ENCODE measurements at regions not wholly inside any gene's neighbourhood (a gene's known extent, or its start where the extent isn't known, plus 50 kb on each side); places are given as distances from the start of the nearest gene placed in this dataset.

DNA sequence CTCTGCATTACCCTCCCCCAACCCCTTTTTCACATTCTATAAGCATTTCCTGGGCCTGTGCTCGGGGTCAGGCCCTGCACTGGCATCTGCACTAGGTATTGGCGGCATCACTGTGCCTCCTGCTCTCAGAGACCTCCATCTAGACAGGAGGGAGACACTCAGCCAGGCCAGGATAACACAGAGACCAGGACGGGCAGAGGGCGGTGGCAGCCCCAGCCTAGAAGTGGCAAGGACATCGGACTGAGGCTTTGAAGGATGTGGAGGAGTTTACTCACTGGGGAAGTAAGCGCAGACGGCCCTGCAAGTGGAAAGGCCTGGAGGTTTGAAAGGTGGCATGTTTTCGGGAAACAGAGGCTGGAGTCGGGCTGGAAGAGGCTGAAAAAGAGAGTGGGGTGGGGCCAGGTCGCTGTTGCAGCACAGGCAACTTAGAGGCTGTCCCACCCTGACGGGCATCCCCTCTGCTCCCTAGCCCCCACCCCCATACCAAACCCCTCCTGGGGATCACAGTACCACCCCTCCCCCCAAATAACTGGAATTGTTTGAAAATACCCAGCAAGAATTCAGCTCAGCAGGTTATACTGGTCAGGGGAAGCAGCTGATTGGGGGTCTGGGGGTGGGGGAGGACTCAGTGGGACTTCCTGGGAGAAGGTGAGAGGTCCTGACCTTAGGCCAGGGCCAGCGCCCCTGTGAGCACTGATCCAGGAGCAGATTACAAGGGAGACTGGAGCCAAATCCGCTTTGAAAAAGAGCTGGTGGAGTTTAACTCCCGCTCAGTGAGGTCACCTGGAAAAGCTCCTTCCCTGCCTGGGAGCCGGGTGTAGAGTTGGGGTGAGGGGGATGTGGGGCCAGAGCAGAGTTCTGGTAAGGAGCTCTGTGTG, 121.8 kb upstream of the WNT4 start:
- DNase-seq (ENCODE audit: low read depth, low spot score): peak; percentile 81

DNA sequence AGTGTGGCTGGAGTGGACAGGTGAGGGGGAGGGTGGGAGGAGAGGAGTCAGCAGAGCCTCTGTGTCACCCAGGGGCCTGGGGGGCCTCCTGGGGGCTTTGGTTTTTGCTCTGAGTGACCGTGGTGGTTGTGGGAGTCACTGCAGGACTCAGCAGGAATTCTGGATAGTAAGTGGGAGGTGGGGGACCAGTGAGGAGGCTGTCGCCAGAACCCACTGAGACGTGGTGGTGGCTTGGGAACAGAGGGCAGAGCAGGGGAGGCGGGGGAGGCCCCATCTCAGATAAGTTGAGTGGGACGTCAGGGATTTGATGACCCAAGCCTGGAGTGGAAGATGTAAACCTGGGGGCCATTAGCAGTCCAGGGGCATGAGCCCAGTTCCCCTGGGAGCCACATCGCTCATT, 123.2 kb upstream of the WNT4 start:
- no peak for DNase-seq (ENCODE audit: low read depth, low spot score)

DNA sequence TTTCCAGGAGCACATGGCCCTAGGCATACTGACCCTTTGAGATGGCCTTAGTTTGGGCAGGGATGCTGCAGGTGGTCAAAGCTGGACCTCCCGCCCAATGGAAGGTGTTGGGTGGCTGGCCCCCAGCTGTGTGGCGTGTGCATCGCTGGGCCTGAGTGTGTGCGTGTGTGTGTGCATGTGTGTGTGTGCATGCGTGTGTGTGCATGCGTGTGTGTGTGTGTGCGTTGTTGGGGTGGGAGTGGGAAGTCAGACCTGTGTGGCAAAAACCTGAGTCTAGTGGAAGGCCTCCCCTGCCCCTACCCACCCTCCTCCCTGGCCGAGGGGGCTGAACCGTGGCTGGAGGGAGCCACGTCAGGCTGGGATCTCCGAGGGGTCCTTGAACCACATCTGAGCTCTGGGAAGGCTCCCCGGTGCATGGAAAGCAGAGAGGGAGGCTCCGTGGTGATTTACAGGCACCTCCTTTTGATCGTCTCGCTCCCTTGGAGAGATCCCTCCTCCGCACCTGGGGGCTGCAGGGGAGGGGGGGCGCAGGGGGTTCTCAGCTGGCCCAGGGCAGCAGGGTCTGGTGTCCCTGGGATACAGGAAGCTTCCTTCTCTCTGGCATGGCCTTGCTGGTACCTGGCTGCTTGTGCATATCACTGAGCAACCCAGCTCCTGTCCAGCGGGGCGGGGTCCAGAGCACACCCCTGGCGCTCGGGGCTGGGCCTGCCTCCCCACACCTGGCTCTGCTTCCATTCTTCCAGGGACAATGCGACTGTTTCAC, 124.7 kb upstream of the WNT4 start:
- no peak for DNase-seq (ENCODE audit: low read depth, low spot score)

DNA sequence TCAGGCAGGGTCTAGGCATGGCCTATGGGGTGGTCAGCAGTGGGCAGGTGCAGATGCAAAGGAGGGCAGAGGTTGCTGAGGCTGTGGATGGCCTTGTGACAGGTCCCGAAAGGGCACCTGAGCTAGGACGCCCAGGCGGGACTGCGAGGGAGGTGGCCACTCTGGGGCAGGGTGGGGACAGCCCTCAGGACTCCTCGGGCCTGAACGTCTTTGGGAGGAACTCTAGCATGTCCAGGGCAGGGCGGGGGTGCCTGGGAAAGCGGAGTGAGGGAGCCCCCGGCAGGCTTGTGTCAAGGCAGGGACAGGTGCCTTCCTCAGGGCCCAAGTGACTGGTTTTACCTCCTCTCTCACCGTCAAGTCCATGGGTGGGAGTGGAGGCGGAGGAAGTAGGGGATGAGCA, 125.4 kb upstream of the WNT4 start:
- DNase-seq (ENCODE audit: low read depth, low spot score): no peak

DNA sequence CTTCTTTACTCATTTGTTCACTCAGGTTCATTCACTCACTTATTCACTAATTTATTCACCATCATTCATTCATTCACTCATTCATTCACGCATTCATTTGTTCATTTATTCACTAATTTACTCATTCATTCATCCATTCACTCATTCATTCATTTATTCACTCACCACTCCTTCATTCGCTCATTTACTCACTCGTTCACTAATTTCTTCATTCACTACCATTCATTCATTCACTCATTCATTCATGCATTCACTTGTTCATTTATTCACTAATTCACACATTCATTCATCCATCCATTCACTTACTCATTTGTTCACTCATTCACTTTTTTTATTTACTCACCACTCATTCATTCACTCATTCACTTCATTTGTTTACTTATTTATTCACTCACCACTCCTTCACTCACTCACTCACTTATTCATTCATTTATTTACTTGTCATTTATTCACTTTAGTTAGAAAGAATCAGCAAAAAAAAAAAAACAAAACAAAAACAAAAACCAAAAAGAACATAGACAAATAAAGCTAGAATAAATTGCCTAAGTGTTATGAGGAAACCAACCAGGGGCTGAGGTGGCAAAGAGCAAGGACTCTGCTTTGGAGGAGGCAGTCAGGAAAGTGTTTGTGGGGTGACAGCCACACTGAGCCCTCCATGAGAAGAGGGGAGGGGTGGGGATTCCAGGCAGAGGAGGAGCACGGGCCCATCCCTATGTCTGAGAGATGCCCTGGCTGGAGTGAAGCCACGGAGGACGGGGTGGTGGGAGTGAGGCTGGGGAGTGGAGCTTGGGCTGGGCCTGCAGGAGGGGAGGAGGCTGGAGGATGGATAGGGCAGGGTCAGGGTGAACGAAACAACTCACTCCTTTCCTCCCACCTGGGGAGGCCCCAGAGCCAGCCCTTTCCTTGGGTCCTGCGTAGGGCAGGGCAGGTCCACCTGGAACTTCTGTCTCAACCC, 129.2 kb upstream of the WNT4 start:
- DNase-seq (ENCODE audit: low read depth, low spot score): no peak

DNA sequence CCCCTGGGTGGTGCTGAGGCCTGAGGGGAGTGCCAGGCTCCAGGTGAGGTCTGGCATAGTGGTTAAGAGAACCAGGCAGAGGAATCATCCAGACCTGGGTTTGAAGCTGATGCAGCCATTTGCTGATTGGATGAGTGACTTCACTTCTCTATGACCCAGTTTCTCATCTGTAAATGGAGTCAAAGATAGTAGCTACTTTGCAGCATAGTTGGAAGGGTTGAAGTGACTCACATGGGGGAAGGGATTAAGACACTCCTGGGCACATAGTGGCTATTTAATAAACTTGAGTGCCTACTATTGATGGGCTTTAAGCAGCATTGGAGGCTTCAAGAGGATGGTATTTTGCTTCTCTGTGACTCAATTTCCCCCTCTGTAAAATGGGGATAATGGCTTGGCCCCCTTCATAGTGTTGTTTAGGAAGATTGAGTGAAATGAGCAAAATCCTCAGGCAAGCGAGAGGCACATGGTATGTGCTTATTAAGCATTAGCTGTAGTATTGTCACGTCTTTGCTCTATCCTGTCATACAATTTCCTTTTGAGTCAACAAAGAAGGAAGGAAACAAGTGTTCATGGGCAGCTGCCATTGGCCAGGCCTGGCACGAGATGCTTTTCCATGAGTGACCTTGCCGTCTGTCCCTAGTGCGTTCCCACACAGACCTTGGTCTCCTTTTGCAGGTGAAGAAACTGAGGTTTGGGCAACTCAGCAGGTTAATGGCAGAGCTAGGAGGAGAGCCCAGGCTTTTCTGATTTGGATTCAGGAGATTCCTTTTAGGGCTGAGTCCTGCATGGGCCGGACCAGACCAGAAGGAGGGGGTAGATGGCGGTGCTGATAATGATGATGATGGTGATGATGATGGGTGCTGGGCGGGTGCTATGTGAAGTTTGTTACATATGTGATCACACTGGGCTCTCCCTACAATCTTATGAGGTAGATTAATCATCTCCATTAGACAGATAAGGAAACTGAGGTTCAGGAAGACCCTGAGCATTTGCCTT, 131.1 kb upstream of the WNT4 start:
- no peak for DNase-seq (ENCODE audit: low read depth, low spot score)

DNA sequence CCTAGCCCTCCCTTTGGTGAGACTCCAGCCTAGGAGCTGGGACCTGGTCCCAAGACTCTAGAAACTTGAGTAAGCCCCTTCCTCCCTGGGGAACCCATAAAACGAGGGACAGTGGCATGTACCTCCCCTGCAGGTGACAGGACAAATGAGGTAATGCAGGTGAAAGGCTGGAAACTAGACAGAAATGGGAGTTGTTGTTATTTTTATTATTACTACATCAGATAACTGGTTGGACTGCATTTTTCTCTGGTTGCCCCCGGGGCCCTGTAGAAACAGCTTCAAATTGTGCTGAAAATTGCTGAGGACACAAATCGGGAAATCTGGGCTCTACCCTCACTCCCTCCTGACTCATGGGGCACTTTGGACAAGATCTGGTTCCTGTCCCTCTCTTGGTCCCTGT, 132.3 kb upstream of the WNT4 start:
- peak; percentile 77 for DNase-seq (ENCODE audit: low read depth, low spot score)

DNA sequence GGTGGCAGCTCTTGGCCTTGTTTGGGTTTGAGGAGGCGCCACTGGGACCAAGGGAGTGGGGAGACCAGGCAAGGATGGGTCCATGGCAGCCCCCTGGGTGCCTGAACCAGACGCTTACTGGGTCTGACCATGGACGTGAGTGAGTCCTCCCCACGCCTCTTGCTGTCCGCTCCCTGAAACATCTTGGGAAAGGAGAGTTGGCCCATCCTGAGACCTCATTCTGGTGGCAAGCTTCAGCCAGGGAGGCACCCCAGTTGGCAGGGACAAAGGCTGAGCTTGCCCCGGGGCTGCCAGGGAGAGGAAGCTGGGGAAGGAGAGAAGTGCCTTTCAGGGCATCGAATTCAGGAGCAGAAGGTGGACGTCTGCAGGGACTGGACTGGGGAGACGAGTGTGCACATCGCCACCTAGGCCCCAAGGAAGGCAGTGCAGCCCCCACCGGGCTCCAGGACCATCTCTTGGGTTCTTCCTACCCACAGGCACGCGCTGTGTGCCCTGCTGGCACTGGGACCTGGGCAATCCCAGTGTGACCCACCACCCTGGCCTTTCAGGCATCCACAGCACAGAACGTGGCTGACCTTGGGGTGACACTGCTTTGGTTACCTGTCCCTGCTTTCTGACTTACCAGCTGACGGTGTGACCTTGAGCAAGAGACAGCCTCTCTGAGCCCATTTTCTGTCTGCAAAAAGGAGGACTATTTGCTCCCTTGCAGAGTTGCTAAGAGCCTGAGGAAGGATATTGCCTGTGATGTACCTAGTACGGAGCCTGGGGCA, 132.9 kb upstream of the WNT4 start:
- peak; percentile 91 for DNase-seq (ENCODE audit: low read depth, low spot score)

DNA sequence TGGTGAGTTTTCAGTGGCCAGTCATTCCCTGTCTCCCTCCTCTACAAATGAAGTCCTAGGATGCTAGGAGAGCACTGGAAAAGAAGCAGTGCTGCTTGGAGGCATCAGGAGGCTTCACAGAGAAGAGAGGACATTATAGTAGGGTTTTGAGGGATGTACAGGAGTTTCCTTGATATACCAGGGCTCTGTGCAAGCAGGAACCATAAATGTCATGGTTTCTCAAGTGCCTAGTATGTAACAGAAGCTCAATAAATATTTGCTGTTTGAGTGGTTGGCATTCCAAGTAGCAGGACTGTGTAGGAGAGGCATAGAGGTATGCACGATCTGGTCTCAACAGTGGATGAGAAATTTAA, 133.5 kb upstream of the WNT4 start:
- no peak for DNase-seq (ENCODE audit: low read depth, low spot score)

DNA sequence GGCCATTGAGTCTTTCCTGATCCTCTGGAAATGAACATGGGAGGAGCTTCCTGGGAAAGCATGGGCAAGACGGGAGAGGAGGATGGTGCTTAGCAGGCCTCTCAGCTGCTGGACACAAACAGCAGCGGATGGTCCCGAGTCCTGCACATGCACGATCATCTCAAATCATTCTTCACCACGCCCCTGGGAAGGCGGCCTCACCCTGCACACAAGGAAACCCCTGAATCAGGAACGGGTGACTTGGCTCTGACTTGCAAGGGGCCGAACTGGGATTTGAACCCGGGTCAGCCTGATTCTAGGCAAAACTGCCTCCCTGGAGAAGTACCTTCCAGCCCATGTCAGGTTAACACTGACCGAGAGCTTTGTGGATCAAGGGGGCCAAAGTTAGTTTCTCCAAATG, 134.8 kb upstream of the WNT4 start:
- DNase-seq (ENCODE audit: low read depth, low spot score): no peak

DNA sequence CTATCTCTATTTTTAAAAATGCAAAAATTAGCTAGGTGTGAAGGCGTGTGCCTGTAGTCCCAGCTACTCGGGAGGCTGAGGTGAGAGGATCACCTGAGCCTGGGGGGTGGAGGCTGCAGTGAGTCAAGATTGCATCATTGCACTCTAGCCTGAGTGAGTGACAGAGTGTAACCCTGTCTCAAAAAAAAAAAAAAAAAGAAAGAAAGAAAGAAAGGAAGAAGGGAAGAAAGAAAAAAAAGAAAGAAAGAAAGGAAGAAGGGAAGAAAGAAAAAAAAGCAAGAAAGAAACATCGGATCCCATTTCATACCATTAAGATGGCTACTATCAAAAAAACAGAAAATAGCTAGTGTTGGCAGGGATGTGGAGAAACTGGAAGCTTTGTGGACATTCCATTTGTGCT, 136.8 kb upstream of the WNT4 start:
- DNase-seq (ENCODE audit: low read depth, low spot score): no peak

DNA sequence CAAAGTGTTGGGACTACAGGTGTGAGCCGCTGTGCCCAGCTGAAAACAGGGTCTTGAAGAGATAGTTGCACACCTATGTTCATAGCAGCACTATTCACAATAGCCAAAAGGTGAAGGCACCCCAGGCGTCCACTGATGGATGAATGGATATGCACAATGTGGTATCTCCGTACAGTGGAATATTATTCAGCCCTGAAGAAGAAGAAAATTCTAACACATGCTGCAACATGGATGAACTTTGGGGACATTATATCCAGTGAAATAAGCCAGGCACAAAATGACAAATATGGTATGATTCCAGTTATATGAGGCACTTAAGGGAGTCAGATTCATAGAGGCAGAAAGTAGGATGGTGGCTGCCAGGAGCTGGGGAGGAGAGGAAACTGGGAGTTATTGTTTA, 137.6 kb upstream of the WNT4 start:
- no peak for DNase-seq (ENCODE audit: low read depth, low spot score)

DNA sequence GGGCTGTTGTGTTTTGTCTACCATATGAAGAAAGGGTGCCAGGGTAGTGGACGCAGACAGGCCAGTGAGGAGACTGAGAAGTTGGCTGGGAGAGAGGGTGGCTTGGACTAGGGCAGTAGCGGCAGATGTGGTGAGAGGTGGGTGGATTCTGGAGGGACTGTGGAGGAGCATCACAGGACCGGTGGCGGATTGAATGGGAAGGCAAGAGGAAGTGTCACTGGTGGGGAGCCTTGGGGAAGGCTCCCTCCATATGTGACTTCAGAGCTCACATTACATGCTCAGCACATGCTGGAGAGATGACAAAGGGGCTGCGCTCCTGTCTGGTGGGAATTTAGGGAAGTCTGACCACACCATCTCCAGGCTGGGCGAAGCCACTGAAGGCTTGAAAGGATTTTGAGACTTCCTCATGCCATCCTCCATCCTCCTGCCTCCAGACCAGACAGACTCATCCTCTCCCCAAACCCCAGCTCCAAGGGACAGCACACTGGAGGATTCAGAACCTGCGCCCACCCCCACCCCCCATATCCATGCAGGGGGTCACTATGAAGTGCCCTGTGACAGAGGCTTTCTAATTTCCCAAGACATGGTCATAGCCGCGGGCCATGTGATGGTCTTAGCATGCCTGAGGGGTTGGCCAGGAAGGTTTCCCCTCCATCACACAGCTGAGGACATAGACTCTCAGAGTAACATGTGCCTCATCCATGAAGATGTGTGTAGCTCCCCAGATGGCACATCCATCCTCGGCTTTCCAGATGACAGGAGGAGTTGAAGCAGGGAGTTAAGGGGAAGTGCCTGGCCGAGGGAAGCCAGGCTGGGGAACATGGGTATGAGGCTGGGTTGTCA, 138.8 kb upstream of the WNT4 start:
- no peak for DNase-seq (ENCODE audit: low read depth, low spot score)

DNA sequence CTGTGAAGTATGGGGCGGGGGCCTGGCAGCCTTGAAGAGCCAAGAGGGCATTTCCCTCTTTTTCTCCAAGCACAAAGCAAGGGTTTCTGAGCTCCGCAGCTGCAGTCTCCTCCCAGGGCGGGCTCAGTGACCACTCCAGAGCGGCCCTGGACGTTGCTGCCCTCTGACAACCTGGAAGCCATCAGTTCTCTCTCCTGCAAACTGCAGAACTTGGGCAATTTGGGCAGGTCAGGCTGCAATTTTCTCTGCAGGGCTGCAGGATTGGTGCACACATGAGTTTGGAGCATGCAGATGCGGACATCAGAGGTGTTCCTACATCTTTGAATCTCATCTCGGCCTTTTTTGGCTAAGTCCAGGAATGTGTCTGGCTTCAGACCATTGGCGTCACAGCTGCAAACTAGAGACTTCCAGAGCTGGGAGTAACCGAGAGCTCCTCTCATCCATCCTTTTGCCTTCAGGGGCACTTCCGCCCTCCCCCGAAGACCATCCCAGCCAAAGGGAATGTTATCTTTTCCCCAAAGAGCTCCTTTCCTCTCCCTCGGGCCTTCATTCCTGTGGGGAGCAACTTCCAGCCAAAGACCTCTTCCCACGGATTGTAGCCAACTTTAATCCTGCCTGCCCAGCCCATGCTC, 139.6 kb upstream of the WNT4 start:
- DNase-seq (ENCODE audit: low read depth, low spot score): no peak

DNA sequence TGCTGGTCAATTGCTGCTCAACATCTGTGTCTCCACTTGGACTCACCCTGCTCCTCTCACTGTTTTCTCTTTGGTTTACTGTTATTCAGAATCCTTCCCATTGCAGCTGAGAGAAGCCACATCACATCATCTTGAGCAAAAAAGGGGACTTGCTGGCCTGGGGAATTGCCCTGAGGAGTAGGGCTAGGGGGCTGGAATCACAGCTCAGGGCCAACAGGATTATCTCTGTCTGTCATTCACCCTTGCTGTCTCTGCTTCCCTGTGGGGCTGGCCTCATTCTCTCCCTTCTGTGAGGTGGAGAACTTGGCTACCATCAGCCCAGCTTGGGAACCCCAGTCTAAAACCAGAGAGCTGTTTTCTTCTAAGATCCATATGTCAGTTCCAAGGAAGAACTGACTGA, 140.7 kb upstream of the WNT4 start:
- no peak for DNase-seq (ENCODE audit: low read depth, low spot score)

DNA sequence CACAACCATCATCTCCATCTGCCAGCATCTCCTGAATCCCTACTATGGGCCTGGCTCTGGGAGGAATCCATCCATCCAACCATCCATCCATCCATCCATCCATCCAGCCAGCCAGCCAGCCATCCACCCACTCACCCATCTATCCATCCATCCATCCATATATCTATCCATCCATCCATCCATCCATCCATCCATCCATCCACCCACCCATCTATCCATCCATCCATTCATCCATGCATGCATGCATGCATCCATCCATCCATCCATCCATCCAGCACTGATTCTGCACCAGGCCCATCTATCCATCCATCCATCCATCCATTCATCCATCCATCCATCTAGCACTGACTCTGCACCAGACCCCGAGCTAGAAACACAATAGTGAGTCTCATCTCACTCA, 141.3 kb upstream of the WNT4 start:
- DNase-seq (ENCODE audit: low read depth, low spot score): no peak

DNA sequence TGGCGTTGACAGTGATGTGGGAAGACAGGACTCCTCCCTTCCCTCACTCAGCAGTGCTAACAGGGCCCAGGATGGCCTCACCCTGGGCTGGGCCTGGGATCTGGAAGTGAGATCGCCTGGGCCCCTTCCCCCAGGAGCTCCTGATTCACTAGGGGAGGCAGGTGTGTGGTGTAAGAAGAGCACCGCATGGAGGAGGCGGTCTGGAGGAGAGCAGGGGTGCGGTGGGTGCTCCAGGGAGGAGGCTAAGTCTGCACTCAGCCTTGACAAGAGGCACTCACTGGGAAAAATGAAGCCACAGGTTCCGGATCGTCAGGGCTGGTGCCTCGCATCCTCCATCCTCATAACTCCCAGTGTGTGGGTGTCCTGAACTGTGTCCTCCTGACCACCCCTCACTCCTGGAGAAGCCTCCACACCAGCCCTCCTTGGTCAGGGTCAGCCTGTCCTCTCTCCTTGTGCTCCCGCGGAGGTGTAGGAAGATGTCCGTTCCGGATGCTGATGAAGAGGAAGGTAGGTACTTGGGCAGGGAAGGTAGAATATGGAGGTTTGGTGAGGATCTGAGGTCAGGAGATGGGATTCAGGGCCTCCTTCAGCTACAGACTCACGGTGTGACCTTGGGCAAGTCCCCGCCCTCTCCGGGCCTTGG, 142.1 kb upstream of the WNT4 start:
- DNase-seq (ENCODE audit: low read depth, low spot score): no peak

Measured in ELF-1 (cell line).